ENCODE measurements at regions not wholly inside any gene's neighbourhood (a gene's known extent, or its start where the extent isn't known, plus 50 kb on each side); places are given as distances from the start of the nearest gene placed in this dataset.

DNA sequence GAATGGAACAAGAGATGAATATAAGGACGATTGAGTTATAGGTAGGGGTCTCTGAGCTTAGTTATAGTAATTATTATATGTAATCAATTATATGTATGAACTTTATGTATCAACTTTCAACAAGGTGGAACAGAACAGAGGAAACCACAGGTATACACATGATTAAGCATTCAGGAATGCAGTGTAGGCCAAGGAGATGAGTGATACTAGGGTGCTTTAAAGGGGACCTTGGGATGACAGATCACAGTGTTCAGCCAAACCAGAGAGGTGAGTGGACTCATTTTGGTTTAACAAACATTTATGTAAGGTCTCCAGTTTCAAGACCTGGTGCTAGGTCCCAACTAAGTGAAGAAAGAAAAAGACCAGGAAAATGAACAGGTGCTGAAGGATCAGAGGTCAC, 895.5 kb downstream of the ROBO2 start:
- TF ChIP-seq, protein P1, sequence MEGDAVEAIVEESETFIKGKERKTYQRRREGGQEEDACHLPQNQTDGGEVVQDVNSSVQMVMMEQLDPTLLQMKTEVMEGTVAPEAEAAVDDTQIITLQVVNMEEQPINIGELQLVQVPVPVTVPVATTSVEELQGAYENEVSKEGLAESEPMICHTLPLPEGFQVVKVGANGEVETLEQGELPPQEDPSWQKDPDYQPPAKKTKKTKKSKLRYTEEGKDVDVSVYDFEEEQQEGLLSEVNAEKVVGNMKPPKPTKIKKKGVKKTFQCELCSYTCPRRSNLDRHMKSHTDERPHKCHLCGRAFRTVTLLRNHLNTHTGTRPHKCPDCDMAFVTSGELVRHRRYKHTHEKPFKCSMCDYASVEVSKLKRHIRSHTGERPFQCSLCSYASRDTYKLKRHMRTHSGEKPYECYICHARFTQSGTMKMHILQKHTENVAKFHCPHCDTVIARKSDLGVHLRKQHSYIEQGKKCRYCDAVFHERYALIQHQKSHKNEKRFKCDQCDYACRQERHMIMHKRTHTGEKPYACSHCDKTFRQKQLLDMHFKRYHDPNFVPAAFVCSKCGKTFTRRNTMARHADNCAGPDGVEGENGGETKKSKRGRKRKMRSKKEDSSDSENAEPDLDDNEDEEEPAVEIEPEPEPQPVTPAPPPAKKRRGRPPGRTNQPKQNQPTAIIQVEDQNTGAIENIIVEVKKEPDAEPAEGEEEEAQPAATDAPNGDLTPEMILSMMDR (IDR thresholded peaks at IDR 0.05 in 8 of 11, conservative IDR thresholded peaks at IDR 0.05 in 3 of 11), result no peak
- no peak for TF ChIP-seq POLR2A (IDR thresholded peaks at IDR 0.05)
